GM21526 (cell line): ENCODE measurements at regions not wholly inside any gene's neighbourhood (a gene's known extent, or its start where the extent isn't known, plus 50 kb on each side); places are given as distances from the start of the nearest gene placed in this dataset.
A peak's percentile ranks its signal among the peaks of the same experiment; 100 is the strongest.

ENCODE experiments used
- ATAC-seq: cut with Tn5 transposase; IDR thresholded peaks from one replicate; pipeline ENCODE4 v1.9.1; 2021; ENCODE audit warnings: moderate library complexity; ENCODE audit not compliant: unreplicated experiment, low FRiP score

GRCh38 chr13:75061909-75062308 lies 420.1 kb downstream of the TBC1D4 start:
- no peak for ATAC-seq

GRCh38 chr13:75055296-75055695 lies 426.7 kb downstream of the TBC1D4 start:
- ATAC-seq, result peak; percentile 74

- no peak for ATAC-seq
Measured at GRCh38 chr13:75052616-75053015, 429.4 kb downstream of the TBC1D4 start.

GRCh38 chr13:75050419-75051046 lies 431.4 kb downstream of the TBC1D4 start:
- ATAC-seq, result no peak

- ATAC-seq, result no peak
Measured at GRCh38 chr13:75049735-75050335, 432.1 kb downstream of the TBC1D4 start.

GRCh38 chr13:75042807-75043206 lies 439.2 kb downstream of the TBC1D4 start:
- ATAC-seq, result no peak

- no peak for ATAC-seq
Measured at GRCh38 chr13:75038393-75039113, 443.4 kb downstream of the TBC1D4 start.

- no peak for ATAC-seq
Measured at GRCh38 chr13:75025956-75026355, 456.0 kb downstream of the TBC1D4 start.

- no peak for ATAC-seq
Measured at GRCh38 chr13:75024602-75025001, 457.4 kb downstream of the TBC1D4 start.

GRCh38 chr13:75023609-75024008 lies 458.4 kb downstream of the TBC1D4 start:
- no peak for ATAC-seq

GRCh38 chr13:75021151-75021550 lies 460.8 kb downstream of the TBC1D4 start:
- ATAC-seq, result no peak

GRCh38 chr13:75016225-75016624 lies 465.7 kb downstream of the TBC1D4 start:
- ATAC-seq, result no peak

- no peak for ATAC-seq
Measured at GRCh38 chr13:75013818-75014217, 468.2 kb downstream of the TBC1D4 start.

- ATAC-seq, result no peak
Measured at GRCh38 chr13:75010941-75011340, 471.0 kb downstream of the TBC1D4 start.

- ATAC-seq, result no peak
Measured at GRCh38 chr13:75008926-75009325, 473.0 kb downstream of the TBC1D4 start.

- no peak for ATAC-seq
Measured at GRCh38 chr13:74990992-74991391, 491.0 kb downstream of the TBC1D4 start.

- ATAC-seq, result no peak
Measured at GRCh38 chr13:74987124-74987690, 494.8 kb downstream of the TBC1D4 start.

GRCh38 chr13:74986609-74987008 lies 495.4 kb downstream of the TBC1D4 start:
- ATAC-seq, result no peak

- ATAC-seq, result no peak
Measured at GRCh38 chr13:74979703-74980102, 502.3 kb downstream of the TBC1D4 start.

- ATAC-seq, result no peak
Measured at GRCh38 chr13:74978591-74978990, 503.4 kb downstream of the TBC1D4 start.

- ATAC-seq, result no peak
Measured at GRCh38 chr13:74977498-74977897, 504.5 kb downstream of the TBC1D4 start.

GRCh38 chr13:74975111-74975510 lies 506.9 kb downstream of the TBC1D4 start:
- ATAC-seq, result no peak
